A673 (cell line): ENCODE measurements at regions not wholly inside any gene's neighbourhood (a gene's known extent, or its start where the extent isn't known, plus 50 kb on each side); places are given as distances from the start of the nearest gene placed in this dataset.
"Not testable (repeated sequence)": the region's sequence is repeated elsewhere in the genome, so short reads cannot be mapped to it uniquely, and the experiment has no call there.

Experiments used
- BruUV-seq: library from RNA; stranded (reverse); fragments of 400-500 nt; replicated peaks from 2 replicates; lab custom pipeline; 2021; lab: Mats Ljungman, UMichigan
- CTCF ChIA-PET: fragments of 300-600 bp; sonication (Branson Sonifier 250); formaldehyde crosslinking; loops from one replicate; lab custom pipeline; 2022; ENCODE audit warnings: antibody characterized with exemption; lab: Charles Lee
- POLR2A ChIA-PET: fragments of 300-600 bp; sonication (Branson Sonifier 250); formaldehyde crosslinking; loops from one replicate; lab custom pipeline; 2022; ENCODE audit warnings: antibody characterized with exemption; ENCODE audit not compliant: low non-redundant PET; lab: Charles Lee
- DNase-seq: peaks from one replicate; pipeline ENCODE4 v3.0.0-alpha.2; 2015; ENCODE audit warnings: low spot score
- H3K27ac ChIP-seq: fragments of 200-600 bp; sonication (generic); 2 replicates; pipeline ENCODE4 v1.5.1; 2016; ENCODE audit warnings: mixed run types, low read depth, mild to moderate bottlenecking, mixed read lengths, antibody characterized with exemption, low read length; ENCODE audit not compliant: poor library complexity, severe bottlenecking
- H3K27me3 ChIP-seq: fragments of 200-600 bp; sonication (generic); replicated peaks from 2 replicates; pipeline ENCODE4 v1.6.1; 2017; ENCODE audit warnings: mixed run types, low read depth, mild to moderate bottlenecking, mixed read lengths, antibody characterized with exemption, low read length; ENCODE audit not compliant: insufficient read depth, poor library complexity
- H3K36me3 ChIP-seq: fragments of 200-600 bp; sonication (generic); 2 replicates; pipeline ENCODE4 v1.6.1; 2016; ENCODE audit warnings: mixed run types, mild to moderate bottlenecking, mixed read lengths, antibody characterized with exemption, low read length; ENCODE audit not compliant: insufficient read depth, poor library complexity, severe bottlenecking
- H3K4me1 ChIP-seq: fragments of 200-600 bp; sonication (generic); 2 replicates; pipeline ENCODE4 v1.6.1; 2017; ENCODE audit warnings: mixed run types, mild to moderate bottlenecking, mixed read lengths, antibody characterized with exemption, low read length; ENCODE audit not compliant: insufficient read depth, poor library complexity, severe bottlenecking
- H3K4me3 ChIP-seq: fragments of 200-600 bp; sonication (generic); 2 replicates; pipeline ENCODE4 v1.5.1; 2016; ENCODE audit warnings: low read depth, mixed run types, mild to moderate bottlenecking, mixed read lengths, low read length; ENCODE audit not compliant: poor library complexity, severe bottlenecking
- H3K9me3 ChIP-seq: fragments of 200-600 bp; sonication (generic); 2 replicates; pipeline ENCODE4 v1.6.1; 2016; ENCODE audit warnings: mixed run types, low read depth, mild to moderate bottlenecking, mixed read lengths, antibody characterized with exemption, low read length; ENCODE audit not compliant: poor library complexity, severe bottlenecking
- EZH2 ChIP-seq: fragments of 200-600 bp; sonication (generic); IDR thresholded peaks from 2 replicates; pipeline ENCODE4 v1.6.1; 2017; ENCODE audit warnings: borderline replicate concordance, low read depth, mild to moderate bottlenecking, mixed read lengths, antibody characterized with exemption, low read length; ENCODE audit not compliant: poor library complexity, severe bottlenecking
- intact Hi-C: fragments of 100-400 bp; cut with micrococcal nuclease; formaldehyde crosslinking; loops from one replicate; pipeline ENCODE4 v1.10.0; 2022; ENCODE audit not compliant: unreplicated experiment
- TF ChIP-seq, protein P1 (sequence below): fragments of 300-800, 200-600 bp; sonication (generic); conservative IDR thresholded peaks from 2 replicates; pipeline ENCODE4 v1.5.1; 2017; ENCODE audit warnings: low read depth, mild to moderate bottlenecking, antibody characterized with exemption, low read length, moderate library complexity, mixed read lengths

- H3K27me3 ChIP-seq: no peaks in the 10 kb centered on the region
- intact Hi-C loops: no loop called here
- no peak overlapping the region for H3K27ac ChIP-seq
- no peaks in the 10 kb centered on the region for H3K36me3 ChIP-seq
- no peak for DNase-seq
- H3K4me1 ChIP-seq: no peaks in the 10 kb centered on the region
- CTCF ChIA-PET: no interaction called here
- BruUV-seq: no TSS peak
- TF ChIP-seq, protein P1, sequence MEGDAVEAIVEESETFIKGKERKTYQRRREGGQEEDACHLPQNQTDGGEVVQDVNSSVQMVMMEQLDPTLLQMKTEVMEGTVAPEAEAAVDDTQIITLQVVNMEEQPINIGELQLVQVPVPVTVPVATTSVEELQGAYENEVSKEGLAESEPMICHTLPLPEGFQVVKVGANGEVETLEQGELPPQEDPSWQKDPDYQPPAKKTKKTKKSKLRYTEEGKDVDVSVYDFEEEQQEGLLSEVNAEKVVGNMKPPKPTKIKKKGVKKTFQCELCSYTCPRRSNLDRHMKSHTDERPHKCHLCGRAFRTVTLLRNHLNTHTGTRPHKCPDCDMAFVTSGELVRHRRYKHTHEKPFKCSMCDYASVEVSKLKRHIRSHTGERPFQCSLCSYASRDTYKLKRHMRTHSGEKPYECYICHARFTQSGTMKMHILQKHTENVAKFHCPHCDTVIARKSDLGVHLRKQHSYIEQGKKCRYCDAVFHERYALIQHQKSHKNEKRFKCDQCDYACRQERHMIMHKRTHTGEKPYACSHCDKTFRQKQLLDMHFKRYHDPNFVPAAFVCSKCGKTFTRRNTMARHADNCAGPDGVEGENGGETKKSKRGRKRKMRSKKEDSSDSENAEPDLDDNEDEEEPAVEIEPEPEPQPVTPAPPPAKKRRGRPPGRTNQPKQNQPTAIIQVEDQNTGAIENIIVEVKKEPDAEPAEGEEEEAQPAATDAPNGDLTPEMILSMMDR: no peak
- no peak for TF ChIP-seq EZH2
- POLR2A ChIA-PET: no interaction called here
- no peaks in the 10 kb centered on the region for H3K9me3 ChIP-seq
- H3K4me3 ChIP-seq: no peak overlapping the region
Measured at GRCh38 chr12:58117667-58118066, 176.3 kb downstream of the ATP23 start.

GRCh38 chr12:58125761-58126160 is 184.4 kb downstream of the ATP23 start:
- BruUV-seq, H3K27ac ChIP-seq, H3K36me3 ChIP-seq, H3K4me3 ChIP-seq, DNase-seq, H3K27me3 ChIP-seq, H3K4me1 ChIP-seq, CTCF ChIA-PET, H3K9me3 ChIP-seq, POLR2A ChIA-PET, intact Hi-C loops: not testable (repeated sequence)

DNA sequence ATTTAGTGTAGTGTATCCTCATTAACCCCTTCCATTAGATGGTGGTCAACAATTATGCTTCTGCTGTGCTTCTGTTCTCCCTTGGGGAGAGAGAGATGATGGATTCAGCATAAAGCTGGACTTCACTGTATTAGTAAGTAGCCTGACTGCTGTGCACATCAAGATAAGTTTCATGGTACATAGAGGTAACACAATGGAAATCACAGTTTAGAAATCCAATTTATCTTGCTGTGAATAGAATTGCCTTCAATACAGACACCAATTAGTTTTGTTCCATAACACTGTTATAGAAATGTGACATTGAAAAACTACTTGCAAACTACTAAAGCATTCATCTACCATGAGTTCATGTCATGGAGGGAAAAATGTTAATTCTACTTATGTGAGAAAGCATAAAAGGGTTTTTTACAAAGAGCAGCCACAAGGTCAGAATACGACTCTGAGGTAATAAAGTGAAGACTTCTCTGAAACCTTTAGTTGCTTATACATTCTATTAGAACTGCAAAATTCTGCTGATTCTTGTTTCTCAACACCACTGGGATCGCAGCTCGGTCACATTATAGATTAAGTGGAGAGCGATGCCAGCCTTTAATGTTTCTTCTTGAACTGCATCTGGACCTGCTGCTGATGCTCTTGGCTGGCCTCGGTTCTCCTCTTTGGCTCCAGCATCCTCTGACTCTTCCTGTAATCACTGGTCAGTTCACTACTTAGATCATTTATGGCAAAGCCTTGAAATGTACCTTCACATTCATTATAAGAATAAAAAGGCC is 190.8 kb downstream of the ATP23 start:
- ChIA-PET POLR2A (no interaction called here), CTCF (no interaction called here)
- DNase-seq: no peak
- Histone ChIP-seq H3K27ac (no peak overlapping the region), H3K36me3 (no peaks in the 10 kb centered on the region), H3K4me1 (no peaks in the 10 kb centered on the region), H3K9me3 (no peaks in the 10 kb centered on the region), H3K4me3 (no peak overlapping the region), H3K27me3 (no peaks in the 10 kb centered on the region)
- no TSS peak for BruUV-seq
- intact Hi-C loops: no loop called here
- TF ChIP-seq, protein P1: no peak
- no peak for TF ChIP-seq EZH2

DNA sequence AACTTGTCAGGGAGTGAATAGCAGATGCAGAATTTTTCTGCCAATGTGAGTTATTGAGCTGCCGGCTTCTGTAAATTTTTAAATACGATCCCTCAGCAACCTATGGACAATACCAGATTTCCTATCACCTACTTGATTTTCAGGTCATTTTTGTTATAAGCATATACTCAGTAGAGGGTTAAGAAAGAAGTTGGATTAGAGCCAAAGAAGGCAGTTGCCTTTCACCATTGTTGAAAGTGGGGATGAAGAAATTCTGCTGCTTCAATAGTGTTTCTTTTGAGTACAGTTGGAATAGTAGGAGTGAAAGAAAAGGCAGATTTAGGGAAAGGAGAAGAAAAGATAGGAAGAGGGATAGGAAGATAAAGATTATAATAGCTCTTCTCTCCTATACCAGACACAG is 197.1 kb downstream of the ATP23 start:
- no peaks in the 10 kb centered on the region for H3K4me1 ChIP-seq
- no peak for DNase-seq
- TF ChIP-seq EZH2: no peak
- TF ChIP-seq, protein P1: no peak
- intact Hi-C loops: no loop called here
- no peak overlapping the region for H3K4me3 ChIP-seq
- BruUV-seq: no TSS peak
- no peaks in the 10 kb centered on the region for H3K27me3 ChIP-seq
- H3K9me3 ChIP-seq: no peaks in the 10 kb centered on the region
- H3K27ac ChIP-seq: no peak overlapping the region
- CTCF ChIA-PET: interaction anchor here (0.7 kb wide), 1 partner anchor 33 kb away, joined by 16 read pairs; no protein-coding TSS in a partner anchor
- H3K36me3 ChIP-seq: no peaks in the 10 kb centered on the region
- POLR2A ChIA-PET: no interaction called here
